Fibroblast of skin of abdomen (primary cell): ENCODE measurements at regions not wholly inside any gene's neighbourhood (a gene's known extent, or its start where the extent isn't known, plus 50 kb on each side); places are given as distances from the start of the nearest gene placed in this dataset.

Experiments
- DNase-seq: peaks from one replicate; pipeline ENCODE4 v3.0.0-alpha.2; 2013

DNA sequence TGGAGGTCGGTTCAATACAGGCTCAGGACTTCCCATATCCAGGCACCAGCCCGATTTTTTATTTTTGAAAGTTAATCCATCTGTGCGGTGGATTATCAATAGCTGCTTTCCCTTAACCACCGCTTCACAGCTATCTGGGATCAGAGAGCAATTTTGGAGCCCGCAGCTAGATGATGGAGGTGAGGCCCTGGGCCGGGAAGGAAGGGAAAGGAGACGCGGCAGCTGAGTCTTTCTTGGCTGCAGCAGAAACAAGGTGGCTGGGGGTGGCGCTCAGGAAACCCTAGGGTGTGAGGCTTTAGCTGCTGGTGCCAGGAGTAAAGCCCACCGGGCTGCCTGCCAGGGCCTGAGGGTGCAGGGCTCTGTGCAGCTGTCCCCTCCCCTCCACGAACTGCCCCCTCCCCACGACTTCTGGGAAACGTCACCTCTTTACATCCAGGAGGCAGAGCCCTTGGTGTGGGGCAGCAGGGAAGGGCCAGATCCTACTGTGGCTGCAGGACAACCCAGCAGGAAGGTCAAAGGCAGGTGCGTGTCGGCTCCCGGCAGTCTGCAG is 307.0 kb downstream of the ZNF536 start:
- no peak for DNase-seq

DNA sequence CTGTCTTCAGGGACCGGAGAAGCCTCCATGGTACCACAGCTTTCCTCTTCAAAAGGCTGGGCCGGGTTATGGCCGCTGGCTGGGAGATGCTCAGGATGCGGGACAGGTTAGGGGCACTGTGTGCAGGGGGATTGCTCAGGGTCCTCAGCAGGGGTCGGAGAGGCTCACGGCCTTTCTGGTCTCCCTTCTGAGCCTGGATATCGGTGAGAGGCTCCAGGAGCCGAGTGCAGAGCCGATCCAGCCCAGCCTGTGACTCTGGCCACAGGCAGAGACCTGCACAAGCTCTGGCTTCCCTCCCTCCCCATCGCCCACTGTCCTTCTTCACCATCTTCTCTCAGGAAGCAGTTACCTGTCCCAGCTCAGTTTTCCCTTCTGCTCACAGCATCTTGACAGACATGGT is 306.0 kb downstream of the ZNF536 start:
- DNase-seq = no peak

DNA sequence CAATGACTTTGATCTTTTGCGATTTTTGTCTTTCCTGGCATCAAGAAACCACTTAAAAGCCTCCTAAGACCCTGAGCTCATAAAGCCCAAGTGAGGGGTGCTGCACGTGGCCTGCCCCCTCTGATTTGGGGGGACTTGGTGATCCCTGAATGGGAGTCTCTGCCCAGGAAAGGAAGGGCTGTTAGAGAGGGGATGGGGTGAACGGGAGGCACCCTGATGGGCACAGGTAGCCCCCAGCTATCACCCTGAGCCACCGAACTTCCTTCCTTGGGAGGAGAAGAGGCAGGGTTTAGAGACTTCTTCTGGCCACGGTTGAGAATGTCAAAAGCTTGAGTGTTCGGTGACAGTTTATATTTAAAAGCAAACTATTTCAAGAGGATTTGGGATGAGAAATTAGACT is 305.5 kb downstream of the ZNF536 start:
- no peak for DNase-seq

DNA sequence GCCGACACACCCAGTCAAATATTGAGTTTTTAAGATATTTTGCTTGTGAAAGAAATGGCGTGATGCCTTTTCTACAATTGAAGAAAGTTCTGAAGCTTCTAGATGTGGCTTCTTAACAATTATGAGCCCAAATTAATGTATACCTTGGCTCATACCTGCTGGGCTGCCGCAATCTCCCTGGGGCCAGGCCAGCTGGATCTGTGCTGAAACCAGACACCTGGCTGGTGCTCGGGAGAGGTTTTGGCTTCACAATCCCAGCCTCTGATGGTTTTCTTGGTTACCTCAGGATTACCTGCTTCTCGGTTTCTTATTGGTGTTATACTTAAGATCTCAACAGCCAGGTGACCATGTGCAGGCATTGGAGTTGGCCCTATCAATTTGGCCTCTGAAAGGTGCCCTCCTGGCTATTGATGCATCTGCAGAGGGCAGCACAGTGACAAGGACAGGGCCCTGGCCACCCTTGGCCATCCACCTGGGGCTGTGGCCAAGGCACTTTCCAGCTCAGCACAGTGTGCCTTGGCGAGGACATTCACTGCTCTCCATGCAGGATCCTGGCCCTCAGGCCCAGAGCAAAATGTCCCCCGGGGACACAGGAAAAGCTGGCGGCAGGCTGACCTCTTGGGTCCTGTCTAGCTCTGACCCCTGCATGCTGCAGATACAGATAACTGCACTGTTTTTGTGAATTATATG is 305.0 kb downstream of the ZNF536 start:
- DNase-seq = no peak

DNA sequence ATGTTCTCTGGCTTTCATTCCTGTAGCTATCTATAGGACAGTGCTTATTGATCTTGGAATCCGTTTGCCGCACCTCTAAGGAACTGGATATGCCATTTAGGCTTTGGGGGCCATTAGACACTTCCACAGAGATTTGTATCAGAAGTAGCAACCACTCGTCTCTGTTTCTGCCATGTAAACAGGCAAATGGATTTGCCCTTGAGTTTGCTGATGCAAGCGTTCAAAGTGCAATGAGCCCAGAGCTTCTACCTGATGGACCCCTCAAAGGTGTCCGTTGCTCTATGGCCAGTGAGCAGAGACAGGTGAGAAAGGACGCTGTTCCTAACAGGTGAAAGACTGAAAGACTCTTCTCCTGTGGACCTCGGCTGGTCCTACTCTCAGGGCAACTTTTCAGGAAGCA is 302.9 kb downstream of the ZNF536 start:
- DNase-seq = no peak

DNA sequence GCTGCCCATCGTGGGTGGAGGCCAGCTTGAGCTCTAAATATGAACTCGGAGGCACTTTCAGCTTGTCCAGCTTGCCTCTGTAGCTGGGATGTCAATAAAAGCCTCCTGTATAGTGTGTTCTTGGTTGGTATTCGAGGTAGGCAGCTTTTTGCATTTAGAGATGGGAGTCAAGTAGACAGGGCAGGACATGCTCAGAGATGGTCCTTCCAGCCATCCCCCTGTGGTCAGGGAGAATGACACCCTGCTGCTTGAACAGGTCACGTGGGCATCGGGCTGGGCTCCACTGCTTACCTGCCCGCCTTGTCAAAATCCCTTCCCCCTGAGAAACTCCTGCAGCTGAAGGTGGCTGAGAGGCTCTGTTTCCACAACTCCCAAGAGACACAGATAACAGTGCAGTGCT is 302.5 kb downstream of the ZNF536 start:
- no peak for DNase-seq

DNA sequence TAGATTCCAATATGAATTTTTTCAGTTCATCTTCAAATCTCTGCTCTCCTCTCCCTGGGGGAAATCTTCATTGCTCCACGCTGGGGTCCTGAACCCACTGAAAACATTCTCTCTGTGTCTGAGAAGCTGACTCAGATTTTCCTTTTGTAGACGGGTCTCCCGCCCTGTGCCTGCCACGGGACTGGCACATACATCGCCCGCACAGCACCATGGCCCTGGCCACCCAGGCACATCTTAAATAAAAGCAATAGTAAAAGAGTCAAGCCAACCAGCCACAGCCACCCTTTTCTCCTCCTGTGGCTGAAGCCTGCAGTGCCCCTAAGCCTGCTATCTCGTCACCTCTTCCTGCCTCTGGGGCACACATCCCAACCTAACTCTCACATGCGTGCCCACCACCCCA is 301.2 kb downstream of the ZNF536 start:
- no peak for DNase-seq

DNA sequence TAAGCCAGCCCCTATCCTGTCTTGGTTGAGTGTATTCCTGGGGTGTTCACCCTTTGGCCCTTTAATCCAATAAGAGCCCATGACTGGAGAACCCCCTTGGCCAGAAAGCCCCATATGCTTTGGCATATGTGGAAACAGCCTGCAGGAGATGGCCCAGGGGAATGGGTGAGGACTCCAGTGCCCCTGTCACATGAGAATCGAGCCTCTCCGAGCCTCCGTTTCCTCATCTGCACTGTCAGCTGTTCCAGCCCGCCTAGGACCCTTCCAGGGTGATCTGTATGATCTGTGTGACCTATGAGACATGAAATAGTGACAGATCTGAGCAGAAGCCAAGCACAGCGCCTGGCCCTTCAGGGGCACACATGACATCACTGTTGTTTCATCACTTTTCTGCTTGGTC is 300.7 kb downstream of the ZNF536 start:
- DNase-seq = no peak

DNA sequence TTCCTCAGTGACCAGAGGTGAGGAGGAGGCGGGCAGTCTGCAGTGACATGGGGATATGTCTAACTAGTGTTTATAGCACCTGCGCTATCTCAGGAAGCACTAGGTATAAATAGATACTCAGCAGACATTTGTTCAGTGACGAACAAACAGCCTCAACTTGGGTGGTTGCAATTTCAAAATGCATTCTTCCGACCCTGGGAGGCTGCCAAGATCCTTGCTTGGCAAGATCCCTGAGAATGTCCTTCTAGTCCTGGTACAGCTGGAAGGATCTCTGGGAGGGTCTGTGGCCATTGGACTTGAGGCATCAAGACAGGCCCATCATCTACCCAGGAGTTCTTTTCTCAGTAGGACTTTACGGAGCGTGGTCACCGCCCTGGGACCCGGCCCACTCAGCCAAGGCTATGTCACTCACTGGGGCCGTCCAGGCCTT is 299.5 kb downstream of the ZNF536 start:
- peak; percentile 17 for DNase-seq

DNA sequence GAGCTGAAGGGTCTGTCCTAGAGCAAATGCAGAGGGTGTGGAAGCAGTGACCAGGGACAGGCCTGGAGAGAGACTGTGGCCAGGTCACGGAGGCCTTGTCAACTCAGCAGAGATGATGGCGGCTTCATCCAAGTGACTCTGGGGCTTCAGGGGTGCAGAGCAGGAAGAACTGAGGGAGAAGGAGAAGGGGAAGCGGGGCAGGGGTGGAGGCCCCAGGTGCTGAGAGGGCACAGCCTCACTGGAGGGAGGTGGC is 299.1 kb downstream of the ZNF536 start:
- DNase-seq = no peak

DNA sequence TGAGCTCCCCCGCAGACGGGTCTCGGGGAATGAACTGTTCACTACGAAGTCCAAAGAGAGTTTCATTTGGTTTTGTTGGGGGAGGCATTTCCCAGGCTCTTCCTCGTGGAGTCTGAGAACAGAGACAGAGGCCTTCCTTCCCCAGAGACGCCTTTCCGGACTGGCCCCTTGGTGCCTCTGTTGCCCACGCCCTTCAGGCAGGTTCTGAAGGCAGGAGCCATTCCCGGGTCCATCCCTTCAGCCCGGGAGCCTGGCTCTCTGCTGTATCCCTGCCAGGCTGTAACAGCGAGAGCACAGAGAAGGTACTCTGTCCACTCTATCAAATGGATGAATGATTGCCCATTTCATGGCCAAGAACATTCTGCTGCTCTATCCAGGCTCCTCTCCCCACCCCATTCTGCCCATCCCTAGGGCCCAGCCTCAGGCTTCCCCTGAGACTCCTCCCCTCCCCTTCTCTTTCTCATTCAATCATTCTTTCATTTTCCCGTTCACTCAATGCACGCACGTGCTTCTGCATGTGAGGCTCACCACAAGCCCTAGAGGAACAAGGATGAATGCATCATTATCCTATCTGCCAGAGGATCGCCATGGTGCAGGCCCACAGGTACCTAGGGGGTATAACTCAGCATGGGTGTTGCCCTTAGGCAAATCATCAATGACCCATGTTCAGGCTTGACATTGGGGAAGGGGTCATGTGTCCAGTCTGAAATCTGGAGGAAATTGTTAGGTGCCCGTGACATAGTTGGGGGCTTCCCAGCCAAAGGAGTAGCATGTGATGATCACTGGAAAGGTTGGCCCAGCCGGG is 298.6 kb downstream of the ZNF536 start:
- no peak for DNase-seq

DNA sequence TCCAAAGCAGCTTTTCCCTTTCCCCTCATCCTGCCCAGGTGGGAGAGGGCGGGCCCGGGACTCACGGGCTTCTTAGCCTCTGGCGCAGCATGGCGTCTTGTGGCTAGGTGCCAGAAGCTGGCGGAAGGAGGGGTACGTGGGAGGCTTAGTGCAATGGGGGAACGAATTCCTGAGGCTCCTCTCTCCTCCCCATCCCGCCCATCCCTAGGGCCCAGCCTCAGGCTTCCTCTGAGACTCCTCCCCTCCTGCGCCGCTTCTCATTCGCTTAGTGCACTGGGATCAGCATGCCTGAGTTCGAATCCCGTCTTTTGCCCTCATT is 297.8 kb downstream of the ZNF536 start:
- no peak for DNase-seq

DNA sequence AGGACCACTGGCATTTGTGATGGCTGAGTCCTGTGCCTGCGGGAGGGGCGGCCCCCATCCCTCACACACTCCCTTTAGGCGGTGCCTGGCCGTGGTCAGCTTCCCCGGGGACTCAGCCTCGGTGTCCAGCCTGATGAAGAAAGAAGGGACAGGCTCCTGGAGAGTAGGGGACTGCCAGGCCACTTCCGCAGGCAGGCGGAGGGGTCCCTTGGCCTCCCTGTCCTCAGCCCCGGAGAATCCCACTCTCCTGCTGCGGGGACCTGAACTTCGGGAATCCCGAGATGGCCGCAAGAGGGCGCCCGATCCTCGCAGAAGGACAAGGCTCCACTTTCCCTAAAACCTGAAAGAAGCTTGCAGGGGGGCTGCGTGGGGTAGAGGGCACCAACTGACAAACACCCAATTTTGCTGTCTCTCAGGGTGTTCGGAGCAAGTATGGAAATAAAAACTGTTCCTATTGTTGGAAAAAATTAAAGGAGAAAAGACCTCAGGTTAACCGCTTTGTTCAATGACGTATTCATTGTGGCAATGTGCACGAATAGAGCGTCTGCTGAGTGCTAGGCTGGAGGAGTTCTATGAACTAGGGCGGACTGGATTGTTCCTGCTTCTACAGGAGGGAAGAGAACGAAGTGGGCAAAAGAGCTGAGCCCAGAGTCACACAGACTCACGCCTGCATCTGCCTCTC is 297.3 kb downstream of the ZNF536 start:
- peak; percentile 42 for DNase-seq

DNA sequence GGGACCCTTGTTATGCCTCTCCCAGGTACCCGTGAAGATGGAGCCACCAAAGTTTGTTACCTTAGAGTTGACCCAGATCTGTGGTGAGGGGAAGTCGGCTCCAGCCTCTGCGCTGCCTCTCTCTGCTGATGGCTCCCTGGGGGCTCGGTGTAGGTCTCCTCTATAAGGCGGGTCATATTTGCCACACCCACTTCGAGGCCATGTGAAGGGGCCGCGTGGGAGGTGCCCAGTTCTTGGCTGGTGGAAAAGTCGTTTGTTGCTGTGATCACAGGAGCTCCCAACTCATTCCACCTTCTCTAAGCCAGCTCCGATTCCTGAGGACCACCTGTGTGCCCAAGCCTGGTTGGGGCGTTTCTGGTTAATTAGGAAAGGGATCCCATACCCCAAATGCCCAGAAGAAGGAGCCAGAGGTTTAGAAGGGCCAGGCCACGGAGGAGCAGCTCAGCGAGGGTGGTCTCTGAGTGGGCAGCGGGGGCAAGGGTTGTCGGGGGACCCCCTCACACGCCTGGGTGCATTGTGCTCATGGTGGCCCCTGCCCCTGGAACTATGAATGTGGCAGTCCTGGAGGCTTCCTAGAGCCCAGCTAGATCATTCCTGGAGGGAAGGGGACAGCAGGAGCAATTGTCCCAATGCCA is 296.5 kb downstream of the ZNF536 start:
- DNase-seq = no peak

DNA sequence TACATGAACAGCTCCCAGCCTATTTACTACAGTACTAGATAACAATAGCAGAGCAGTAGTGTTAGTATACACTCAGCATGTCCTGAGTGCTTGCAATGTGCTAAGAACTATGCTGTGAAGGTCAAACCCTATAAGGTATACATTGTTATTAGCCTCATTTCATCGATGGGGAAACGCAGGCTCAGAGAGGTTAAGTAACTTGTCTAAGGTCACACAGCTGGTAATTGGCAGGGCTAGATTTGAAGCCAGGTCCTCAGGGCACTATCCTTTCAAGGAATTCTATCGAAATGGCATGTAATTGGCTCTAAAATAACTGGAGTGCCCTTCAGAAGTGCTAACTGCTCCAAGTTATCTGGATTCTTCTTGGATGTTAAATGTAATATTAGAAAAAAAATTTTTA is 295.6 kb downstream of the ZNF536 start:
- no peak for DNase-seq

DNA sequence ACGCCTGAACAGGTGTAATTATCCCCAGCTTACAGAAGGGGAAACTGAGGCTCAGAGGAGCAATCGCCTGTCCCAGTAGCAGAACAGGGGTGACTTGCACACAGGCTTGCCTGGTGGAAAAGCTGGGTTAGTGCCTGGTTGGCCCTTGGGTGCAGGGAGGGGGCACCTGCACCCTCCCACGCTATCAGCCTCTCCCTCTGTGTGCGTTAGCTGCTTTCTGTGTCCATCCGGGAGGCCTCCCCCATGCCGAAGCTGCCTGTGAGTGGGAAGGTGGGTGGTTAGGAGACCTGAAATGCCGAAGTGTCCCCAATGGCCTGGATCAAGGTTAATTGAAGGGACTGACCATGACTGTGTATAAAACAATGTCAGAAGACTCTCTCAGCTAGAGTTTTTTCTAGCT is 295.0 kb downstream of the ZNF536 start:
- no peak for DNase-seq

DNA sequence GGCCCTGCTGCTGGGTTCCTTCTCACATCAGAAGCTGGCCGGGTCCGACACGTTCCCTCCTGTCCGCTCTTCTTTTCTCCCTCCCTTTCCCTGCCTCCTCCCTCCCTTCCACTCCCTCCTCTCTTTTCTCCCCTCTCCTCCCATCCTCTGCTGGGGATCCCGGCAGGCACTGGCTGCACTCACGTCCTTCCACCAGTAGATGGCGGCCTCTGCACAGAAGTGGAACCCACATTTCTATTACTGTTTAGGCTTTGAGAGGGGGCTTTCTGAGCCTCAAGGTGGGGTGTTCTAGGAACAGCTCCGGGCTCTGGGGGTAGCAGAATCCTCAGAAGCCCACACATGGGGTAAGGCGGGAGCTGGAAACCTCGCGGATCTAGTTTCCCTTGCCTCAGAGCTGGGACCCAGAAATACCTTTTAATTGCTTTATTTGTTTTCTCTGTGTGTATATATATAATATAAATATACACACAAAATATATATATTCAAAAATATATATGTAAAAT is 294.2 kb downstream of the ZNF536 start:
- peak; percentile 14 for DNase-seq

DNA sequence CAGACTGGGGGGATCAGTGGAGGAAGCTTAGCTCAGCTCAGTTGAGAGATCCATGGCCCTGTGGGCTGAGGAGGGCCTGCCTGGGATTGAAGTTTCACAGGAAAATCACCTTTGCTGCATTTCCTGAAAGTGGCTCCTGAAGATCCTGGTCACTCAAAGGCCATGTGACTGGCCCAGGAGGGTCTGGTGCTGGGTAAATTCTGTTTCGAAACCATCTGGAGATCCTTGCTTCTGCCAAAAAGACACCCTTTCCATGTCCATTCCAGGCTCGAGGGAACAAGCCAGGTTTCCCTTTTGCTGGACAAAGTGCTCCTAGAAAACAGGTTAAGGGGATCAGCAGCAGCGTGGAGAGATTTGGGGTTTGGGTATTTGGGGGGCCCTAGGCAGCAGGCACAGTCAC is 293.3 kb downstream of the ZNF536 start:
- DNase-seq = no peak

DNA sequence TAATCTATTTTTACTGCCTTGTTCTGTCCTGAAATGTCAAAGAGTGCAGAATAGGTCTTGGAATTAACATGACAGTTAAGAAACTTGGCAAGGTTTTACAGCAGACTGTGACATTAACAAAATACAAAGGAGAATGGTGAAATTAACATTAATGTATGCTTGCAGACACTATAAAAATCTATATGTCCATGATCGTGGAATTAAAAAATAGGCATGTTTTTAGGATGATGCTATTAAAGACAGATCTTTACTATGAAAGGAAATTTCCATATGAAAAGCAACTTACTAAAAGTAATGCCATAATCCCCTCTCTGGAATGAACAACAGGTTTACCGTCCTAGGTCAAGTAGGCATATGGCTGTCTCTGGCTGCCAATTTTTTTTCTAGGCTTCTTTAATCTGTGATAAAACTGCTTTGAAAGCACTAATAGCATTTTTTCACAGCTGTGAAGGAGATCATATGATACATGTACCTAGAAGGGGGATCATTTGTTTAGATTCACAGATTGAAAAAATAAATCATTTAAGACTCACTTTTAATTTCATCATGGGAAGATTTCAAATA is 291.5 kb downstream of the ZNF536 start:
- no peak for DNase-seq

DNA sequence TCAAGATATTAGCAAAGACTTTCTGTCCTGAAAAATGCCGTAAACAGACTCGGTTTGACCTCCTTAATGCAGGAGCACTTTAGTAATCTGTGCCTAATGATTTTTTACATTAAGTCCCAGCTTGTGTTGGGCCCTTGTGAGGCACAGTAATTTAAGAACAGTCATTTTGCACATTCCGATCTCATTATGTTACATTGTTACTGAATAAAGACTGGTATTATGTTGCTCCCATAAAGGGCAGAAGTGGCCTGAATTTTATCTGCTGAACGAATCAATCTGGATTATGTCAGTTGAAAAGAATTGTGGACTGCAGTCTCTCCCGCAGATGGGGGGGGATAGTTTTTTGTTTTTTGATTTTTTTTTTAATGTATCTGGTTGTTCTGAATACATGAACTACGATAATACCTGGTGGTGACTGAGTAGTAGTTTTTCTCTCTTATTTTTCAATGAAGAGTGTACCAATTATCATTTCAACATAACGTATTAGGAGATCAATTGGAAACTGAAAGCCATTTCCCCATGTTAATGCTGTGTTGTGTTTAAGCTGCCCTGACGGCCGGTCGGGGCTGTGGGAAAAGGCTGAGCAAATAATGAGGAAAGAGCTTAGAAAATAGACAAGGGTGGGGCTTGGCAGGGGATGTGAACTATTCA is 290.2 kb downstream of the ZNF536 start:
- peak; percentile 58 for DNase-seq

DNA sequence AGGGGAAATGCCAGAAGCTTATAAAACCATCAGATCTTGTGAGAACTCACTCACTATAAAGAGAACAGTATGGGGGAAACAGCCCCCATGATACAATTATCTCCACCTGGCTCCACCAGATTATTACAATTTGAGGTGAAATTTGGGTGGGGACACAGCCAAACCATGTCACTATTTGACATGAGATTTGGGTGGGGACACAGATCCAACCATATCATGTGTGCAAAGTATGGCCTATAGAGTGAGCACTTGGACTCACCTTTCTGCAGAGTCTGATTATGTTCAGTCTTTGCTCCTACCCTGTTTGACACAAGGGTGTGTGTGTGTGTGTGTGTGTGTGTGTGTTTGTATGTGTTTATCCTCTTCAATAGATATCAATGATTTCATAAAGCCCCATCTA is 287.5 kb downstream of the ZNF536 start:
- no peak for DNase-seq

DNA sequence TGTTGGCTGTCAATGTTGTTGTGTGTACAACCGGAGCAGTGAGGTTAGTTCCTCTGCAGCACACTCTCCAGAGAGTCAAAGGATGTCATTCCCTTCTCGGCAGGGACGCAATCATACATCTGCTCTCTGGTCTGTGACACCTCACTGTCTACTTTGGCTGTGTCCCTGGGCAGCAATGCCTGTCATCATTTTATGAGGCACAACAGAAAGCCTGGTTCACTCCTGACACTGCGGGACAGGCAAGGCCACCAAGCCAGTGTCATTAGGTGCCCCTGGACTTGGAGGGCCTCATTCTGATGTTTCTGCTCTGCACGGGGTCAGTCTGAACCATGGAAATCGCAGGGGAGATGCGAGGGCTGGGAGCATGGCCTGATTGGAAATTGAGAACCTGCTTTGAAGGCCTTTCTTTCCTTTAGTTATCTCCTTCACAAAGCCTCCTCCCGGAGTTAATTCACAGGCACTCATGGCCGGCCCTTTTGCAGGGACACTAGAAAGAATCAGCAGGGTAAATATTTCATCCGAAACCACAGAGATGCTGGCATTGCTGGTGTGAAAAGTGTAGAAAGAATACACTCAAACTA is 284.4 kb downstream of the ZNF536 start:
- DNase-seq = no peak
